AG10803 (cell line): ENCODE measurements at regions not wholly inside any gene's neighbourhood (a gene's known extent, or its start where the extent isn't known, plus 50 kb on each side); places are given as distances from the start of the nearest gene placed in this dataset.

ENCODE experiments used
- DNase-seq: peaks from one replicate; pipeline ENCODE4 v3.0.0; 2010; ENCODE audit warnings: low read depth
- H3K4me3 ChIP-seq: 2 replicates; pipeline ENCODE4 v1.5.1; 2011; ENCODE audit warnings: mild to moderate bottlenecking, low read length, control low read depth
- CTCF ChIP-seq: conservative IDR thresholded peaks from 2 replicates; pipeline ENCODE4 v1.5.1; 2011; ENCODE audit warnings: mild to moderate bottlenecking, low read length, control low read depth, inconsistent platforms

- DNase-seq: no peak
Observed at GRCh38 chr4:136664988-136665387, 867.3 kb downstream of the PCDH18 start.

GRCh38 chr4:136662539-136662938 lies 869.8 kb downstream of the PCDH18 start:
- no peak for TF ChIP-seq CTCF
- H3K4me3 ChIP-seq: no peak overlapping the region

More at GRCh38 chr4:136664988-136665387, 867.3 kb downstream of the PCDH18 start:
- H3K4me3 ChIP-seq: no peak overlapping the region
- no peak for TF ChIP-seq CTCF

GRCh38 chr4:136653640-136654406 lies 878.5 kb downstream of the PCDH18 start:
- TF ChIP-seq CTCF: no peak
- no peak overlapping the region for H3K4me3 ChIP-seq
- no peak for DNase-seq

More at GRCh38 chr4:136662539-136662938, 869.8 kb downstream of the PCDH18 start:
- DNase-seq: no peak

- DNase-seq: no peak
- no peak overlapping the region for H3K4me3 ChIP-seq
- TF ChIP-seq CTCF: no peak
Observed at GRCh38 chr4:136651932-136652331, 880.4 kb downstream of the PCDH18 start.

GRCh38 chr4:136651278-136651667 lies 881.0 kb downstream of the PCDH18 start:
- no peak for DNase-seq
- no peak for TF ChIP-seq CTCF
- no peak overlapping the region for H3K4me3 ChIP-seq

- TF ChIP-seq CTCF: no peak
- no peak overlapping the region for H3K4me3 ChIP-seq
- DNase-seq: no peak
Observed at GRCh38 chr4:136650541-136651277, 881.6 kb downstream of the PCDH18 start.

GRCh38 chr4:136644279-136644678 lies 888.0 kb downstream of the PCDH18 start:
- DNase-seq: no peak
- no peak overlapping the region for H3K4me3 ChIP-seq
- TF ChIP-seq CTCF: no peak
